Loucy (cell line): ENCODE measurements at regions not wholly inside any gene's neighbourhood (a gene's known extent, or its start where the extent isn't known, plus 50 kb on each side); places are given as distances from the start of the nearest gene placed in this dataset.

Experiments
- CTCF ChIP-seq: fragments of 200-600 bp; sonication (generic); conservative IDR thresholded peaks from 2 replicates; pipeline ENCODE4 v1.5.1; 2014; ENCODE audit warnings: mild to moderate bottlenecking, antibody characterized with exemption, low read length
- EZH2phosphoT487 ChIP-seq: fragments of 200-600 bp; IDR thresholded peaks from 2 replicates; pipeline ENCODE4 v1.6.1; 2018; ENCODE audit warnings: antibody characterized with exemption, mild to moderate bottlenecking, moderate library complexity, borderline replicate concordance

GRCh38 chr9:104028827-104029226 lies 65.3 kb upstream of the SMC2 start:
- TF ChIP-seq CTCF (no peak), EZH2phosphoT487 (no peak)
